GM23338 (cell line): ENCODE measurements at regions not wholly inside any gene's neighbourhood (a gene's known extent, or its start where the extent isn't known, plus 50 kb on each side); places are given as distances from the start of the nearest gene placed in this dataset.

Experiments used
- ATAC-seq: fragments of 200-7000 bp; cut with Tn5 transposase; 3 replicates; pipeline ENCODE4 v1.9.1; 2020
- DNase-seq: peaks from one replicate; pipeline ENCODE4 v3.0.0-alpha.2; 2015; ENCODE audit warnings: low spot score
- H2AFZ ChIP-seq: fragments of 200-600 bp; sonication (generic); 2 replicates; pipeline ENCODE4 v1.8.0; 2016; ENCODE audit warnings: antibody characterized with exemption, mild to moderate bottlenecking, moderate library complexity
- H3F3A ChIP-seq: fragments of 200-600 bp; sonication (generic); replicated peaks from 2 replicates; pipeline ENCODE4 v1.8.0; 2017; ENCODE audit warnings: antibody characterized with exemption, mixed run types, low read depth
- H3K27ac ChIP-seq: fragments of 200-600 bp; sonication (generic); 2 replicates; pipeline ENCODE4 v1.6.1; 2016; ENCODE audit warnings: low read depth
- H3K27me3 ChIP-seq: fragments of 200-600 bp; sonication (generic); 2 replicates; pipeline ENCODE4 v1.8.0; 2016; ENCODE audit warnings: mild to moderate bottlenecking, mixed run types, moderate library complexity; ENCODE audit not compliant: insufficient read depth
- H3K36me3 ChIP-seq: fragments of 200-600 bp; sonication (generic); 2 replicates; pipeline ENCODE4 v1.8.0; 2016; ENCODE audit warnings: mild to moderate bottlenecking; ENCODE audit not compliant: insufficient read depth
- H3K4me1 ChIP-seq: fragments of 200-600 bp; sonication (generic); 2 replicates; pipeline ENCODE4 v1.8.0; 2016; ENCODE audit warnings: mild to moderate bottlenecking, moderate library complexity; ENCODE audit not compliant: insufficient read depth
- H3K4me2 ChIP-seq: fragments of 200-600 bp; sonication (generic); 2 replicates; pipeline ENCODE4 v1.7.1; 2017; ENCODE audit warnings: mixed run types
- H3K4me3 ChIP-seq: fragments of 200-600 bp; sonication (generic); 2 replicates; pipeline ENCODE4 v1.6.1; 2016; ENCODE audit warnings: mixed run types
- H3K79me2 ChIP-seq: fragments of 200-600 bp; sonication (generic); replicated peaks from 2 replicates; pipeline ENCODE4 v1.8.0; 2017; ENCODE audit warnings: mild to moderate bottlenecking; ENCODE audit not compliant: insufficient read depth
- H3K9me2 ChIP-seq: fragments of 200-600 bp; sonication (generic); 2 replicates; pipeline ENCODE4 v1.8.0; 2017; ENCODE audit not compliant: insufficient read depth
- H4K20me1 ChIP-seq: fragments of 200-600 bp; sonication (generic); replicated peaks from 2 replicates; pipeline ENCODE4 v1.8.0; 2017; ENCODE audit warnings: mild to moderate bottlenecking; ENCODE audit not compliant: insufficient read depth
- H3K27ac Mint-ChIP-seq: 2 replicates; pipeline ENCODE4 v1.8.0; 2020; ENCODE audit warnings: inconsistent platforms, mild to moderate bottlenecking, moderate library complexity, mixed read lengths
- H3K27me3 Mint-ChIP-seq: 3 replicates; pipeline ENCODE4 v1.8.0; 2022; ENCODE audit warnings: low read depth, mild to moderate bottlenecking, moderate library complexity, mixed read lengths, inconsistent platforms; ENCODE audit not compliant: insufficient read depth, poor library complexity
- H3K36me3 Mint-ChIP-seq: 3 replicates; pipeline ENCODE4 v1.8.0; 2021; ENCODE audit warnings: low read depth, mild to moderate bottlenecking, inconsistent platforms, moderate library complexity, mixed read lengths
- H3K4me1 Mint-ChIP-seq: 3 replicates; pipeline ENCODE4 v1.8.0; 2020; ENCODE audit warnings: mild to moderate bottlenecking, inconsistent platforms, mixed read lengths
- H3K4me3 Mint-ChIP-seq: 3 replicates; pipeline ENCODE4 v1.8.0; 2021; ENCODE audit warnings: moderate library complexity, mild to moderate bottlenecking, inconsistent platforms, mixed read lengths
- H3K9me3 Mint-ChIP-seq: 3 replicates; pipeline ENCODE4 v1.8.0; 2020; ENCODE audit warnings: moderate library complexity, mild to moderate bottlenecking, inconsistent platforms, mixed read lengths
- CREB1 ChIP-seq: fragments of 250-450 bp; sonication (Bioruptor Pico); IDR thresholded peaks from 2 replicates; pipeline ENCODE4 v1.5.0; 2020; ENCODE audit warnings: low read depth, mild to moderate bottlenecking, moderate library complexity
- CTCF ChIP-seq, 2 experiments: fragments of 200-600 bp in 1 of 2; sonication (generic) in 1 of 2; conservative IDR thresholded peaks; 2 replicates each; pipeline versions ENCODE4 v1.5.1 to v1.6.1; 2016 to 2017; ENCODE audit warnings: antibody characterized with exemption in 2 of 2, low read depth in 2 of 2, mild to moderate bottlenecking in 2 of 2, moderate library complexity in 1 of 2
- ETS1 ChIP-seq: IDR thresholded peaks from 2 replicates; pipeline ENCODE4 v1.6.1; 2016; ENCODE audit warnings: antibody characterized with exemption
- EZH2 ChIP-seq: fragments of 200-600 bp; sonication (generic); IDR thresholded peaks from one replicate; pipeline ENCODE4 v1.8.0; 2017; ENCODE audit warnings: antibody characterized with exemption, mild to moderate bottlenecking, low read depth; ENCODE audit not compliant: unreplicated experiment
- EZH2phosphoT487 ChIP-seq: fragments of 200-600 bp; sonication (generic); IDR thresholded peaks from one replicate; pipeline ENCODE4 v1.8.1; 2018; ENCODE audit warnings: antibody characterized with exemption; ENCODE audit not compliant: unreplicated experiment
- JUNB ChIP-seq: IDR thresholded peaks from one replicate; pipeline ENCODE4 v1.6.1; 2016; ENCODE audit warnings: antibody characterized with exemption; ENCODE audit not compliant: unreplicated experiment
- NANOG ChIP-seq: IDR thresholded peaks from 2 replicates; pipeline ENCODE4 v1.6.1; 2016; ENCODE audit warnings: antibody characterized with exemption, borderline replicate concordance
- POLR2AphosphoS5 ChIP-seq: IDR thresholded peaks from 2 replicates; pipeline ENCODE4 v1.6.1; 2016; ENCODE audit warnings: antibody characterized with exemption, low read depth
- REST ChIP-seq: IDR thresholded peaks from one replicate; pipeline ENCODE4 v1.6.1; 2018; ENCODE audit warnings: antibody characterized with exemption; ENCODE audit not compliant: unreplicated experiment
- STAT1 ChIP-seq: IDR thresholded peaks from one replicate; pipeline ENCODE4 v1.6.1; 2016; ENCODE audit warnings: antibody characterized with exemption; ENCODE audit not compliant: unreplicated experiment
- ZNF114 ChIP-seq: fragments of 250-450 bp; sonication (Bioruptor Pico); IDR thresholded peaks from 2 replicates; pipeline ENCODE4 v1.5.0; 2020; ENCODE audit warnings: mild to moderate bottlenecking, moderate library complexity
- ZNF331 ChIP-seq: fragments of 250-450 bp; sonication (Bioruptor Pico); IDR thresholded peaks from 2 replicates; pipeline ENCODE4 v1.5.0; 2020; ENCODE audit warnings: low read depth, mild to moderate bottlenecking, moderate library complexity

- no peak for TF ChIP-seq JUNB
- TF ChIP-seq NANOG = no peak
- TF ChIP-seq EZH2phosphoT487 = no peak
- TF ChIP-seq ETS1 = no peak
Observed at GRCh38 chr2:215528555-215528954, 92.7 kb upstream of the FN1 start (continued).

- Mint-ChIP-seq H3K36me3 (no peaks in the 10 kb centered on the region), H3K27me3 (no peaks in the 10 kb centered on the region), H3K27ac (no peak overlapping the region), H3K9me3 (no peaks in the 10 kb centered on the region; the same call in 2 of the 3 replicates), H3K4me3 (no peak overlapping the region), H3K4me1 (no peaks in the 10 kb centered on the region)
- H3F3A ChIP-seq = no peaks in the 10 kb centered on the region
- TF ChIP-seq STAT1 (no peak), ETS1 (no peak)
- H3K36me3 ChIP-seq = no peaks in the 10 kb centered on the region
- H3K4me1 ChIP-seq = no peaks in the 10 kb centered on the region
- no peak for ATAC-seq
- H3K27me3 ChIP-seq = no peaks in the 10 kb centered on the region
- no peak overlapping the region for H3K4me3 ChIP-seq
- no peaks in the 10 kb centered on the region for H4K20me1 ChIP-seq
- H3K4me2 ChIP-seq = no peak overlapping the region
- no peak overlapping the region for H3K27ac ChIP-seq
- no peak overlapping the region for H2AFZ ChIP-seq
- H3K79me2 ChIP-seq = no peaks in the 10 kb centered on the region
- no peaks in the 10 kb centered on the region for H3K9me2 ChIP-seq
- DNase-seq = no peak
Observed at GRCh38 chr2:215527736-215528135, 91.9 kb upstream of the FN1 start.

- no peak overlapping the region for H3K4me3 Mint-ChIP-seq
- ATAC-seq (no peak), DNase-seq (no peak)
- H3K27ac Mint-ChIP-seq = no peak overlapping the region
- Histone ChIP-seq H4K20me1 (no peaks in the 10 kb centered on the region), H3K4me3 (no peak overlapping the region), H3K27ac (no peak overlapping the region), H3K4me1 (no peaks in the 10 kb centered on the region), H3K9me2 (no peaks in the 10 kb centered on the region), H2AFZ (no peak overlapping the region), H3K4me2 (no peak overlapping the region), H3K27me3 (no peaks in the 10 kb centered on the region), H3F3A (no peaks in the 10 kb centered on the region), H3K36me3 (no peaks in the 10 kb centered on the region), H3K79me2 (no peaks in the 10 kb centered on the region)
- H3K9me3 Mint-ChIP-seq = no peaks in the 10 kb centered on the region; the same call in 2 of the 3 replicates
- no peaks in the 10 kb centered on the region for H3K4me1 Mint-ChIP-seq
- no peaks in the 10 kb centered on the region for H3K27me3 Mint-ChIP-seq
- H3K36me3 Mint-ChIP-seq = no peaks in the 10 kb centered on the region
- TF ChIP-seq ZNF114 (CRISPR knock-in tag) (no peak), POLR2AphosphoS5 (no peak), CREB1 (CRISPR knock-in tag) (no peak), ZNF331 (CRISPR knock-in tag) (no peak), CTCF (conservative IDR thresholded peaks at IDR 0.05; ENCODE audit: low read depth in 2 of 2) (no peak), EZH2 (no peak), REST (no peak)
Observed at GRCh38 chr2:215526341-215526740, 90.5 kb upstream of the FN1 start.
